HG03159 (cell line): ENCODE measurements at regions not wholly inside any gene's neighbourhood (a gene's known extent, or its start where the extent isn't known, plus 50 kb on each side); places are given as distances from the start of the nearest gene placed in this dataset.

ENCODE experiments used
- ATAC-seq: cut with Tn5 transposase; IDR thresholded peaks from one replicate; pipeline ENCODE4 v1.9.1; 2021; ENCODE audit warnings: mild to moderate bottlenecking, moderate library complexity; ENCODE audit not compliant: unreplicated experiment

DNA sequence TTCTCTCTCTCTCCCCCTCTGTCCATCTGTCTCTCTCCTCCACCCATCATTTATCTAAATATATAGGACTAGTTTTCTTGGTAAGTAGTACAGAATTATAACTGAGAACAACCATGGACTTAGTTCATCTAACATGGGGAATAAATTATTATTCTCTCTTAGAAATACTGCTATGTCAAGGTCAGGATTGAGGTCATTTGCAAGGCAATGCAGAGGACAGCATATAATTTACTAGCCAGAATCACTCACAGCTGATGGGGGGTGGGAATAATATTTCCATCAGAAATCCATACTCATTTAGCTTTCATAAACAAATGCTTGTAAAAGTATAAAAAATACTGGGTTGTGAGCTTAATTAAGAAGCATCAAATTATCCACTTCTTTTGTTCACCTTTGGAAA is 553.9 kb upstream of the POU3F2 start:
- ATAC-seq: no peak

DNA sequence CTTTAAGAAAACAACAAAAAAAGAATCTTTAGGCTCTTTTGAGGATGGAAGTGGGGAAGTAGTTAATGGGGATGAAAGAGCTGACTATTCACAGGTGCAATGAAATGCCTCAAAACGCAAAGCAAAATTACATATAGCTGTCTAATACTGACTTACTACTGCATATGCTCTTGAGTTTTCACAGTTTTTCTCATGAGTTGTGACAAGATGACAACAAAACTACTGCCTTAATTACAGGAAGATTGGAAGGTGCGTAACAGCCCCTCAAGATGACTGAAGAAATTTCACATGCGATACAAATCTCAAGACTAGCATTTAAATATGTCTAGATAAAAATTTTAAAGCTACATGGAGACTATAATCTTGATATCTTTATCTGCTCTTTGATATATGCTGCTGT is 547.8 kb upstream of the POU3F2 start:
- ATAC-seq: no peak

DNA sequence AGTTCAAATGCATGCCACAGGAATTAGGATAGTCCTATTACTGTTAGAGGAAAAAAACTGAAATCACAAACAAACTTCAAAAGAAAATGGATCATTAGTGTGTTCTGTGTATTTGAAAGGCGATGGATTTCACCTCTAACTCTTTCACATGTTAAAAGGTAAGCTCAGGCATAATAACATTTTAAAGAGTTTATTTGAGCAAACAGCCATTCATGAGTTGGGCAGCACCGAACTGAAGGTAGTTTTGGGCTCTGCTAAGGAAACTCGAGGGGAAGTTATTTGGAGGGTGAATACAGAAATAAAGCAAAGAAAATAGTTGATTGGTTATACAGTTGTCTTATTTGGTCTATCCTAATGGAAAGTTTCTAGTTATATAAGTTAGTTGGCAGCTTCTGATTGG is 546.5 kb upstream of the POU3F2 start:
- ATAC-seq: no peak

- ATAC-seq: no peak
Observed at GRCh38 chr6:98292810-98293209, 541.6 kb upstream of the POU3F2 start.

- no peak for ATAC-seq
Observed at GRCh38 chr6:98295515-98296175, 538.7 kb upstream of the POU3F2 start.

- no peak for ATAC-seq
Observed at GRCh38 chr6:98308564-98308963, 525.8 kb upstream of the POU3F2 start.

DNA sequence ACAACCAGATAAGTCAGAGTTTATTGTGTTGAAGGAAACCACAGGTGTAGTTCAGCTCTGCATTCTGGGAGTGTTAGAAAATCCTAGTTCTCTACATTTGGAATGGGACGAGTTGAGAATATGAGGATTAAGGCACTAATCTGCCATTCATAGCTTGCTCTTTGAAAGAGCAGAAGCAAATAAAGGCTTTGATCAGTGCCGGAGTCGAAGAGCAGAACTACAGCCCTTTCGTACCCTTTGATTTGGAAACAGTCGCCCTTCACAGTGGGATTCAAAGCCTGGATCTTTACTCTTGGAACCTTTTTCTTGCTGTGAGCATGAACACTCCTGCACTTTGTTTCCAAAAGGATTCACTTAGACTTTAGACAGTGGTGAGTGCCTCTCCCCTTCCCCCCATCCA is 523.9 kb upstream of the POU3F2 start:
- no peak for ATAC-seq

- peak; percentile 93 for ATAC-seq
Observed at GRCh38 chr6:98323605-98324004, 510.8 kb upstream of the POU3F2 start.

DNA sequence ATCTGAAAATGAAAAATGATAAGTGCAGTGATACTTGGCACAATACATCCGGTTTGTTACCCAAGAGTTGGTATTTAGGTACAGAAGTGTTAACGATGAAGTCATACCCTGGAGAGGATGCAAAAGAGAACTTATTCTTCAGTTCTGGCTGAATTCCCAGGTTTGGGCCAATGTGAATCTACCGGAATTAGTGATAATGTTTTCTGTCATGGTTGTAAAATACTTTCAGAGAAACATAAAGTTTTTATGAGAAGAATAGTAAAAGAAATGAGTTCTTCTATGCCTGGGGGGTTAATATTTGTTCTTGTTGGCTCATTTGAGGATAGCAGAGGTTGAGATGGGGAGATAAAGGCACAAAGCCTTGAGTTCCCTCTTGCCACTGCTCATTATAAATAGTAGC is 509.9 kb upstream of the POU3F2 start:
- no peak for ATAC-seq

GRCh38 chr6:98325366-98325765 is 509.0 kb upstream of the POU3F2 start:
- no peak for ATAC-seq

DNA sequence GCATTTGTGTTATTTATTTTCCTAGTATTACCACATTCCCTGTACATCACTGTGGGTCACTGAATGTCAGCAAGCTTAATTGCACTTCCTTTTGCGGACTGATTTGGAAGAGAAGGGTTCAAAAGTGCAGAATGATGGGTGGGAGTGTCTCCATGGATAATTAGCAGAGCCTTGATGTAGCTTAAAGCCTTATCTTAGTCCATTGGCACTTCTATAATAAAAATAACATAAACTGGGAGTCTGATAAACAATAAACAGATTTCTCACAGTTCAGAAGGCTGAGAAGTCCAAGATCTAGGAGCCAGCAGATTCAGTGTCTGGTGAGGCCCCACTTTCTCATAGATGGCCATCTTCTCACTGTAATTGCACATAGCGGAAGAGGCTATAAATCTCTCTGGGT is 501.1 kb upstream of the POU3F2 start:
- ATAC-seq: no peak

DNA sequence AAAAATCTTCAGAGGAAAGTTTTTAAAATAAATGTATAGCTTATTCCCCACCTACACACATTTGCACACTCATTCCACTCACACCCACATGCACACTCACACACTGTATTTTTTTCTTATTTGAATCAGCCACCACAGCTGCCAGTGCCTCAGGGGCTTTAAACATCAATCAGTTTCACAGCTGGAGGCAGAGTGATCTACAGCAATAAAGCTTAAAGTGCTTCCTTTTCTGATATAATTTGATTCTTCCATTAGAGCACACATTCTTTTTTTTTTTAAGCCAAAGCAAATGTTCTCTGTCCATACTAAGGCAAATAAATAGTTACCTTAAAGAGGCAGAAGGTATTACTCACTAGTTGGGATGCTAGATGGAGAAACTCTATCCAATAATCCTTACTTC is 498.8 kb upstream of the POU3F2 start:
- ATAC-seq: no peak

DNA sequence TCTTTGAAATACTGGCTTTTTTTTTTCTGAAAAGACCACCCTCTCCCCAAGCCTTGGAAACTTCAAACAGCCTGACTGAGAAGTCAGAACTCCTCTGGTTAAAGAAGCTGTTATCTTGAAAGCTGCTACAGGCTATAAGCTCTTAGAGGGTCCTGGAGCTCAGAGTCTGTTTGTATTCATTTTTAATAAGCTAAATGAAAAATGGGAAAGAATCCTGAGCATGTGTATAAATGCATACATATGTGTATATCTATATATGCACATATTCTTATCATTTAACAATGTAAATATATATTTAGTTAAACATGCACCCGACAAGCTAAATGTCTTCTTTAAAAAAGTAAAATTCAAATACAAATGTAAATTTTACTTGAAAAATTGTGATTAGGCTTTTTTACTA is 494.9 kb upstream of the POU3F2 start:
- no peak for ATAC-seq

DNA sequence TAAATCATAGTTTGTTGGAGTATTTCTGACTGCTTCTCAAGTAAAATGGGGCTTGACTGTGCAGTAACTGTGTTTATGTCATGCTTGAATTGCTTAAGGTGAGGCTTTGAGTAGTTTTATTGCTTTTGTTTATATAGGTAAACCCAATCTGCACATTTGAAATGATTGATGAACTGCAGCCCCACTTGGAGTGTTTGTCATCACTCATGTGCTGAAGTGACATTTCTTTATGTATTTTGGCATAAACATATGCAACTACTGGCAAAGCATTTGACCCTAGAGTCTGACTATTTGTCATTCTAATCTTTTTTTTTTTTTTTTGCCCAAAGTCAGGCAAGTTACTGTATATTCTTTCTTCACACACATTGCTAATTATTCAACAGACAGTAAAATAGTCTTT is 491.4 kb upstream of the POU3F2 start:
- ATAC-seq: no peak

- ATAC-seq: no peak
Observed at GRCh38 chr6:98343797-98344196, 490.6 kb upstream of the POU3F2 start.

DNA sequence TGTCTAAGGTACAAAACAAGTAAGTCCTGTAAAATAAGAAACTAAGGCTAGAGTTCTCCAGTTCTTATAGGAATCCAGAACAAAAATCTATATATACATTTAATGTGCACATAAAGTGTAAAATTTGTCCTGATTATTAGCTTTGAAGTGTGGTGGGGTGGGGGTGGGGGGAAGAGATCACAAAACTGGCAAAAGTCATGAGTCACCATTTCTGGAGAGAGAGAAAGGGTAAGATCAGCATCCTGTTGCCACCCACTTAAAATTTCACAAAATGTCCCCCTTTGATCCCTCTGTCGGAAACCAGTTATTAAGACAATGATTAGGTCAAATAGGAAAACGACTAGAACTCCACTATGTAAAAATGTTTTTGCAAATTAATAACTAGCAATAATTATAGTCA is 482.0 kb upstream of the POU3F2 start:
- ATAC-seq: no peak

DNA sequence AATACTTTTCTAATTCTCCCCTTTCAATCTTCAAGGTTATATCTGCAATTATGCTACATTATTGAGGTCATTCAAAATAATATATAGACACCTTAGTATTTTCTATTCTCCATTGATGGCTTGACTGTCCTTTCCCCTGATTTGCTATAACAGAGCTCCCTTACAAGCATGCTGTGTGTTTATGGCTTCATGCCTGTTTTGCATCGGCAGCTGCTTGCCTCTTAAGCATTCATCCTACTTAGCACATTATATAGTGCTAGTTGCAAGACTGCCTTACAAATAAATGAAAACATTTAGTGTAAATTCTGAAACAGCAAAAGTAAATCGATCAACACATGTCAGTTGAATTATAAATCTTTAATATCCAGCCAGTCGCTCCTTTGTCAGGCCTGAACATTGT is 476.2 kb upstream of the POU3F2 start:
- ATAC-seq: no peak

GRCh38 chr6:98366371-98366770 is 468.0 kb upstream of the POU3F2 start:
- no peak for ATAC-seq

DNA sequence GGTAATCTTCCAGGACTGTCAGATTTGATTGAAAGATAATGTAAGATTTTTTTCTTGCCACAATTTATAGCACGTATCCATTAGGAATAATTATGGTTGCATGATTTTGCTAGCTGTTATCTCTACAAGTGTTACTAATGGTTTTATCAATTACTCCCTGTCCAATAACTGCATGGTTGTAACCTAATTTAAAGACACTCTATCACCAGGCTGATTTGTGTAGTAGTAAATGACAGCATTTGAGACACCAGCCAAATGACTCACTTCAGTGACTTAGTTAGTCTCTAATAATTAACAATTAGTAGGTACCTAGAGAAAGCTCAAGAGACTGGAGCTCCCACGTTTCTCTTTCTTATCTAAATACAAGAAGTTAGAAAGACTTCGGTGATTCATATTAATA is 453.8 kb upstream of the POU3F2 start:
- no peak for ATAC-seq

GRCh38 chr6:98382246-98382645 is 452.1 kb upstream of the POU3F2 start:
- ATAC-seq: no peak

DNA sequence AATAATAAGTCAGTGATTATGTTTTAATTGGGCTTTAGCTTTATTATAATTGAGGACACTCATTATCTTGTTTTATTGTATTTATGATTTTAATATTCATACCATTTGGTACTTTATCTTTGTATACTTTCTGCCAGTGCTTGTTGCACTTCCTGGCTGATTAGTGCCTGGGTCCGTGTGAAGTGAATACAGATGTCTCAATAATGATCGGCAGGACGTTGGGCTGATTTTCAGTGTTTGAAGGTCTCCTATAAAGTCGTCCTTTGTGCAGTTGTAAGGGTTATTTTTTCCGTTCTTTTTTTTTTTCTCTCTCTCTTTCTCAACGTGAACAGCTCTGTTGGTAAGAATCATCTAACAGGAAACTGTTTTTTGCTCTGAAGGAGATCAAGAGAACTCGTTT is 450.0 kb upstream of the POU3F2 start:
- no peak for ATAC-seq

GRCh38 chr6:98384801-98385200 is 449.6 kb upstream of the POU3F2 start:
- no peak for ATAC-seq

DNA sequence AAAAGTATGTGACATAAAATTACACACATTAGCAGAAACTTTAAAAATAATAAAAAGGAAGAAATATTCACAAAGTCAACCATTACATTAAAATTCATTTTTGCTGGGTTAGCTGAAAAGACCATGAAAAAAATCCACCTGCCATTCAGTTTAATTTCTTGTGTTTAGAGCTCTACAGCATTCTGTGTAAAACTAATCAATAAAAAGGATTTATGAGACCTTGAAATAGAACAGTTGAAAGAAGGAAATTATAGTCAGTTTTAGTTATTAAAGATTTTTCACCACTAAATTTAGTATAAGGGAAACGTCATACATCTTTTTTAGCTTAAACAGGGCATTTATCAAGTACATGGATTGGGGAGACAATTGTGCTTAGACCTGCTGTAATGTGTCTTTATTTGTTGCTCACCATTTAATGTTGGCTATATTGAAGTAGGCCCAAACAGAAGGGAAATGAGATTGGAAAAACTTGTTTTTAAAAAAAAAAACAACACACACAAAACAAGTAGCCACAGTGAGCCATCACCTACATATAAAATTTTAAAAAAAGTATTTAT is 438.7 kb upstream of the POU3F2 start:
- ATAC-seq: no peak
